Muscle of leg (tissue), 3 donors: ENCODE measurements at regions not wholly inside any gene's neighbourhood (a gene's known extent, or its start where the extent isn't known, plus 50 kb on each side); places are given as distances from the start of the nearest gene placed in this dataset.

ENCODE experiments used
- DNase-seq: peaks from one replicate; pipeline ENCODE4 v3.0.0; 2013
- H3K27ac ChIP-seq: one replicate; pipeline ENCODE4 v1.5.1; 2013; ENCODE audit warnings: mild to moderate bottlenecking, low read length, control low read depth
- H3K27me3 ChIP-seq: one replicate; pipeline ENCODE4 v1.6.1; 2013; ENCODE audit warnings: low read length; ENCODE audit not compliant: control insufficient read depth, insufficient read depth
- H3K36me3 ChIP-seq: one replicate; pipeline ENCODE4 v1.6.1; 2013; ENCODE audit warnings: low read length; ENCODE audit not compliant: control insufficient read depth, insufficient read depth
- H3K4me1 ChIP-seq: one replicate; pipeline ENCODE4 v1.6.1; 2013; ENCODE audit warnings: low read length; ENCODE audit not compliant: control insufficient read depth, insufficient read depth
- H3K4me3 ChIP-seq: one replicate; pipeline ENCODE4 v1.5.1; 2013; ENCODE audit warnings: low read length, control low read depth
- H3K9me3 ChIP-seq: replicated peaks from 2 replicates; pipeline ENCODE4 v1.6.1; 2013; ENCODE audit warnings: low read depth, low read length; ENCODE audit not compliant: control insufficient read depth
- WGBS: methylation state at CpG from one replicate; pipeline ENCODE4 v1.1.5; 2013; ENCODE audit warnings: missing lambda C conversion rate; ENCODE audit not compliant: insufficient coverage; 5-methylcytosine and 5-hydroxymethylcytosine counted together

GRCh38 chr15:38877471-38877870 lies 312.9 kb upstream of the RASGRP1 start:
- H3K27ac ChIP-seq, result no peak overlapping the region
- no peaks in the 10 kb centered on the region for H3K36me3 ChIP-seq
- H3K4me3 ChIP-seq, result no peak overlapping the region
- peaks cover 4% of the 10 kb centered on the region for H3K4me1 ChIP-seq
- no peak for DNase-seq
- peaks cover 3% of the 10 kb centered on the region for H3K9me3 ChIP-seq
- WGBS, result 70% methylated on average over 4 of the region's 4 CpGs
- no peaks in the 10 kb centered on the region for H3K27me3 ChIP-seq

DNA sequence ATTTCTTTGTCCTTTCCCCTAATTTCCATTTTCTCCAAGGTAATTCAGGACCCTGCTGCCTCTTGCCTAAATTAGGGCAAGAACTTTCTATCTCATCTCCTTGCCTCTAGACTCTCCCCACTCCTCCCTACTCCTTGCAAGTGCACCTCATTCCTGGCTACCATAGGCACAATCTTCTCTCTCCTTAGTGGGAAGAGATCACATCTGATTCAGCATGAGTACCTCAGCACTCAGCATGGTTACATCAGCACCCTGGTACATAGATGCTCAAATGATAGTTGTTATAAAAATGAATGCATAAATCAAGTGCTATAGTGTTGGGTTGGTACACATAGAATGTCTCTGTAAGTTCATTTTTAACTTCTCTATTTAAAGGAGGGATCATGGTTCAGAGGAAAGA lies 313.4 kb upstream of the RASGRP1 start:
- peaks cover under 1% of the 10 kb centered on the region for H3K9me3 ChIP-seq
- H3K4me1 ChIP-seq, result peaks cover 4% of the 10 kb centered on the region
- H3K27me3 ChIP-seq, result no peaks in the 10 kb centered on the region
- H3K36me3 ChIP-seq, result no peaks in the 10 kb centered on the region
- no peak for DNase-seq
- no peak overlapping the region for H3K4me3 ChIP-seq
- H3K27ac ChIP-seq, result no peak overlapping the region

- WGBS, result no CpG with 5 or more reads among the region's 2 CpGs
- H3K9me3 ChIP-seq, result no peaks in the 10 kb centered on the region
- H3K27me3 ChIP-seq, result no peaks in the 10 kb centered on the region
- no peaks in the 10 kb centered on the region for H3K36me3 ChIP-seq
- no peak overlapping the region for H3K27ac ChIP-seq
- H3K4me3 ChIP-seq, result no peak overlapping the region
- H3K4me1 ChIP-seq, result peaks cover 4% of the 10 kb centered on the region
- peak; percentile 45 for DNase-seq
Observed at GRCh38 chr15:38878926-38879325, 314.3 kb upstream of the RASGRP1 start.

GRCh38 chr15:38879909-38880471 lies 315.4 kb upstream of the RASGRP1 start:
- Histone ChIP-seq H3K27ac (no peak overlapping the region), H3K4me1 (peaks cover 4% of the 10 kb centered on the region), H3K4me3 (no peak overlapping the region), H3K36me3 (no peaks in the 10 kb centered on the region), H3K9me3 (no peaks in the 10 kb centered on the region), H3K27me3 (no peaks in the 10 kb centered on the region)
- WGBS, result 67% methylated on average over 3 of the region's 4 CpGs
- no peak for DNase-seq

DNA sequence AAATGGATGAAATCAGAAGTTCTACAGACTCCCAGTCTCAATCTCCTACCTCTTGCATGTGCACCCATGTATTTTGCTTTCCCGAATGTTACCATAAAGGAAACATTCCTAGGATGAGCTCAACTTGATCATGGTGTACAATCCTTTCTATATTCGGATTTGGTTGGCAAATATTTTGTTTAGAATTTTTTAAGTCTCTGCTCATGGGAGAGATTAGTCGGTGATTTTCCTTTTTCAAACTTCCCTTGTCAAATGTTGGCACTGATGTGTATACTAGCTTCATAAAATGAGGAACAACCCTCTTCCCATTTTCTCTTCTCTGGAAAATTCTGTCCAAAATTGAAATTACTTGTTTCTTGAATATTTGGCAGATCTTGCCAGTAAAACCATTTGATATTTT lies 317.6 kb upstream of the RASGRP1 start:
- Histone ChIP-seq H3K36me3 (no peaks in the 10 kb centered on the region), H3K4me1 (peaks cover 3% of the 10 kb centered on the region), H3K9me3 (no peaks in the 10 kb centered on the region), H3K27me3 (no peaks in the 10 kb centered on the region), H3K4me3 (no peak overlapping the region), H3K27ac (no peak overlapping the region)
- peak; percentile 29 for DNase-seq
- WGBS, result no CpG with 5 or more reads among the region's 3 CpGs

GRCh38 chr15:38883987-38884386 lies 319.4 kb upstream of the RASGRP1 start:
- H3K4me1 ChIP-seq, result peaks cover 6% of the 10 kb centered on the region
- no peak for DNase-seq
- no peaks in the 10 kb centered on the region for H3K36me3 ChIP-seq
- whole genome bisulfite sequencing, result no CpG with 5 or more reads among the region's 1 CpG
- H3K4me3 ChIP-seq, result no peak overlapping the region
- H3K9me3 ChIP-seq, result no peaks in the 10 kb centered on the region
- no peaks in the 10 kb centered on the region for H3K27me3 ChIP-seq
- H3K27ac ChIP-seq, result no peak overlapping the region

DNA sequence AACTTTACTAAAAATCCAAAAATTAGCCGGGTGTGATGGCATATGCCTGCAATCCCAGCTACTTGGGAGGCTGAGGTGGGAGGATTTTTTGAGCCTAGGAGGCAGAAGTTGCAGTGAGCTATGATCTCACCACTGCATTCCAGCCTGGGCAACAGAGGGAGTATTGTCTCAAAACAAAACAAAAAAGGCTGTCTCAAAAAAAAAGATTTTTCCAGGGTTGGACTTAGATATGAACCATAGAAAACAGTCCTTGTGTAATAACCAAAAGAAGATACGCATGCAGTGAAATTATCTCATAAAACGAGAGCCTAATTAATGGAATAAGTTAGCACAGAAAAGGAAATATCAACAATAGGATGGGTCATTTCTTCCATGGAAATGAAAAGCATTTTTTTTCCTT lies 320.4 kb upstream of the RASGRP1 start:
- Histone ChIP-seq H3K4me1 (peaks cover 7% of the 10 kb centered on the region), H3K9me3 (no peaks in the 10 kb centered on the region), H3K27ac (no peak overlapping the region), H3K27me3 (no peaks in the 10 kb centered on the region), H3K36me3 (no peaks in the 10 kb centered on the region), H3K4me3 (no peak overlapping the region)
- 86% methylated on average over 1 of the region's 3 CpGs for WGBS
- DNase-seq, result peak; percentile 39

DNA sequence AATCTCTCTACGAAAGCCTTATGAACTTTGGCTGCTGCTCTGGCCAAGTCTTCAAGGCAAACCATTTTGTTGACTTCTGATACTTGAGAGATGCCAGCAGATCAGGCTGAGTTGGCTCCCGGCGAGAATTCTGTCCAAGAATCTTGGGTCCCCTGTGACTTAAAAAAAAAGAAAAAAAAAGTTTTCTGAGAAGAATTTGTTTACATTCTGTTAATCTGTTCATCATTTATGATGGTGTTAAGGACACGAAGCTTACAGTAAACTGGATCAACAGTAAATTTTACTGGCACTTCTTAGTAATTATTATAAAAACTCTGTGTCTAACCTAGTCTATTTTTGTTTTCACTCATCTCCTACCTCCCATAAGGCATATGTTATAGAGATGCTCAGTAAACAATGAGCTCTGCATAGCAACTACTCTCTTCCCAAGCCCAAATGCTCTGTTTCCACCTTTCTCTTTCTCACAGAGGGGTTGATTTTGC lies 320.9 kb upstream of the RASGRP1 start:
- no peaks in the 10 kb centered on the region for H3K27me3 ChIP-seq
- no peak overlapping the region for H3K4me3 ChIP-seq
- no peaks in the 10 kb centered on the region for H3K36me3 ChIP-seq
- DNase-seq, result peak; percentile 72
- no CpG with 5 or more reads among the region's 4 CpGs for WGBS
- peaks cover 7% of the 10 kb centered on the region for H3K4me1 ChIP-seq
- H3K27ac ChIP-seq, result no peak overlapping the region
- H3K9me3 ChIP-seq, result no peaks in the 10 kb centered on the region

GRCh38 chr15:38886315-38887163 lies 321.9 kb upstream of the RASGRP1 start:
- H3K27ac ChIP-seq, result no peak overlapping the region

GRCh38 chr15:38888701-38889221 lies 324.1 kb upstream of the RASGRP1 start:
- Histone ChIP-seq H3K4me1 (peaks cover 7% of the 10 kb centered on the region), H3K27me3 (no peaks in the 10 kb centered on the region), H3K4me3 (no peak overlapping the region), H3K9me3 (peaks cover 3% of the 10 kb centered on the region), H3K36me3 (no peaks in the 10 kb centered on the region), H3K27ac (no peak overlapping the region)
- peak; percentile 73 for DNase-seq
- 57% methylated on average over 5 of the region's 5 CpGs for WGBS

More at GRCh38 chr15:38886315-38887163, 321.9 kb upstream of the RASGRP1 start:
- H3K9me3 ChIP-seq, result peaks cover 1% of the 10 kb centered on the region
- no CpG with 5 or more reads among the region's 2 CpGs for WGBS
- peaks cover 7% of the 10 kb centered on the region for H3K4me1 ChIP-seq
- H3K36me3 ChIP-seq, result no peaks in the 10 kb centered on the region
- H3K4me3 ChIP-seq, result no peak overlapping the region
- DNase-seq, result no peak
- no peaks in the 10 kb centered on the region for H3K27me3 ChIP-seq
